ENCODE measurements at regions not wholly inside any gene's neighbourhood (a gene's known extent, or its start where the extent isn't known, plus 50 kb on each side); places are given as distances from the start of the nearest gene placed in this dataset.
A peak's percentile ranks its signal among the peaks of the same experiment; 100 is the strongest.

DNA sequence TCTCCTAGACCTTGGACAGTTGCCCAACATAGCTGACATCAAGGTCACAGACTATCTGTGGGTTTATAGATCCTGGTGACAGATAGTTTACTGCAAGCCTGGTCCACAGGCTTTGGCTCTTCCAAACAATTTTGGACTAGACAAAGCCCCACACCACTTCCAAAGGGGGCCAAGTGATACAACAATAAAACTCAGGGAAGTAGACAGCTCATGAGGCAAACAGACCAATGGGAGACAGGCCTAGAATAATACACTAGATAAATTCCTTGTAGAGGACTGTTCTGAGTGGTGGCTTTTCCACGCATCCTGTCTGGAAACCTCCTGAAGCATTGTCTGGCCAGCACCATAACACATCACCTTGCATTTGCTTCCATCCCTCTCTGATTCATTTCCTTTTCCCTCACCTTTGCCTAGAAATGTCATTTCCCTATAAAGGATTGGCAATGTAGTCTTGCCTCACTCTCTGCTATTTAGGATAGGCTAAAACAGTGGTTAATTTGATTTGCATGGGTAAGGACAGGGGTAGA, 284.2 kb downstream of the POU4F1 start:
- Histone ChIP-seq H3K79me2 (ENCODE audit: control insufficient read depth, insufficient read depth, low read length) (no peaks in the 10 kb centered on the region), H3K27me3 (ENCODE audit: control insufficient read depth, insufficient read depth, low read length) (no peaks in the 10 kb centered on the region), H3K4me1 (ENCODE audit: control insufficient read depth, extremely low read depth, insufficient read depth, low read length) (no peaks in the 10 kb centered on the region), H3K9me3 (ENCODE audit: control insufficient read depth, insufficient read depth, low read depth, low read length) (no peaks in the 10 kb centered on the region), H3K9ac (ENCODE audit: insufficient read depth, low read length) (no peak overlapping the region), H4K20me1 (ENCODE audit: control insufficient read depth, extremely low read depth, insufficient read depth, low read length) (no peaks in the 10 kb centered on the region), H3K36me3 (ENCODE audit: control insufficient read depth, insufficient read depth, low read length) (no peaks in the 10 kb centered on the region), H3K4me2 (ENCODE audit: extremely low read depth, insufficient read depth, low read length) (no peak overlapping the region), H3K27ac (ENCODE audit: insufficient read depth, low read length) (no peak overlapping the region), H3K4me3 (replicated peaks in 1 of 4; ENCODE audit: control extremely low read depth in 1 of 4, insufficient read depth in 1 of 4, low read depth in 3 of 4, low read length in 4 of 4) (no peak overlapping the region), H2AFZ (ENCODE audit: low read length) (no peak overlapping the region)
- no peak for DNase-seq (ENCODE audit: low read depth in 2 of 2)
- TF ChIP-seq, protein P1, sequence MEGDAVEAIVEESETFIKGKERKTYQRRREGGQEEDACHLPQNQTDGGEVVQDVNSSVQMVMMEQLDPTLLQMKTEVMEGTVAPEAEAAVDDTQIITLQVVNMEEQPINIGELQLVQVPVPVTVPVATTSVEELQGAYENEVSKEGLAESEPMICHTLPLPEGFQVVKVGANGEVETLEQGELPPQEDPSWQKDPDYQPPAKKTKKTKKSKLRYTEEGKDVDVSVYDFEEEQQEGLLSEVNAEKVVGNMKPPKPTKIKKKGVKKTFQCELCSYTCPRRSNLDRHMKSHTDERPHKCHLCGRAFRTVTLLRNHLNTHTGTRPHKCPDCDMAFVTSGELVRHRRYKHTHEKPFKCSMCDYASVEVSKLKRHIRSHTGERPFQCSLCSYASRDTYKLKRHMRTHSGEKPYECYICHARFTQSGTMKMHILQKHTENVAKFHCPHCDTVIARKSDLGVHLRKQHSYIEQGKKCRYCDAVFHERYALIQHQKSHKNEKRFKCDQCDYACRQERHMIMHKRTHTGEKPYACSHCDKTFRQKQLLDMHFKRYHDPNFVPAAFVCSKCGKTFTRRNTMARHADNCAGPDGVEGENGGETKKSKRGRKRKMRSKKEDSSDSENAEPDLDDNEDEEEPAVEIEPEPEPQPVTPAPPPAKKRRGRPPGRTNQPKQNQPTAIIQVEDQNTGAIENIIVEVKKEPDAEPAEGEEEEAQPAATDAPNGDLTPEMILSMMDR (conservative IDR thresholded peaks at IDR 0.05 in 1 of 2, IDR thresholded peaks at IDR 0.05 in 1 of 2; ENCODE audit: low read depth in 1 of 2, low read length in 2 of 2) = no peak
- TF ChIP-seq EZH2 (IDR thresholded peaks at IDR 0.05; ENCODE audit: low read length, missing control alignments) = no peak

DNA sequence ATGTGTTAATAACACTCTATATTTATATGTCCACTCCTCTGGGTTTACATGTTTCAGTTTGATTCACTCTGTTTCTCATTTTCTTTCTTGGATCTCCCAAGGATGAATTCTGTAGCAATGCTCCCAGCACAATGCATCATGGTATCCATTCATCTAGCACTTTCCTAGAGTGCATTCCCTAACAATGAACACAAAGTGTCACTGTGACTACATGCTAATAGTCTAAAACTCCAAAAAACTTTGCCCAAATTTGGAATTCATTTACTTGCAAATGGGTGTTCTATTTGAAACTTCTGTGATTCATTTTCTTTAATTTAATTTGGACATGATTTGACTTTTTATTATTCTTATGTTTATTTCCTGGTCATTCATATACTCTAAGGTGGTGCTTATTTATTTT, 286.3 kb downstream of the POU4F1 start:
- H3K36me3 ChIP-seq (ENCODE audit: control insufficient read depth, insufficient read depth, low read length) = no peaks in the 10 kb centered on the region
- no peaks in the 10 kb centered on the region for H3K79me2 ChIP-seq (ENCODE audit: control insufficient read depth, insufficient read depth, low read length)
- H3K4me2 ChIP-seq (ENCODE audit: extremely low read depth, insufficient read depth, low read length) = no peak overlapping the region
- TF ChIP-seq, protein P1 (conservative IDR thresholded peaks at IDR 0.05 in 1 of 2, IDR thresholded peaks at IDR 0.05 in 1 of 2; ENCODE audit: low read depth in 1 of 2, low read length in 2 of 2) = peak; percentile 16 to 31
- no peak for TF ChIP-seq EZH2 (IDR thresholded peaks at IDR 0.05; ENCODE audit: low read length, missing control alignments)
- H3K9ac ChIP-seq (ENCODE audit: insufficient read depth, low read length) = no peak overlapping the region
- H3K9me3 ChIP-seq (ENCODE audit: control insufficient read depth, insufficient read depth, low read depth, low read length) = no peaks in the 10 kb centered on the region
- no peak overlapping the region for H3K4me3 ChIP-seq (replicated peaks in 1 of 4; ENCODE audit: control extremely low read depth in 1 of 4, insufficient read depth in 1 of 4, low read depth in 3 of 4, low read length in 4 of 4)
- no peaks in the 10 kb centered on the region for H3K4me1 ChIP-seq (ENCODE audit: control insufficient read depth, extremely low read depth, insufficient read depth, low read length)
- peak in 1 of 2 donors; percentile 33 for DNase-seq (ENCODE audit: low read depth in 2 of 2)
- no peaks in the 10 kb centered on the region for H4K20me1 ChIP-seq (ENCODE audit: control insufficient read depth, extremely low read depth, insufficient read depth, low read length)
- H3K27me3 ChIP-seq (ENCODE audit: control insufficient read depth, insufficient read depth, low read length) = no peaks in the 10 kb centered on the region
- no peak overlapping the region for H2AFZ ChIP-seq (ENCODE audit: low read length)
- no peak overlapping the region for H3K27ac ChIP-seq (ENCODE audit: insufficient read depth, low read length)

DNA sequence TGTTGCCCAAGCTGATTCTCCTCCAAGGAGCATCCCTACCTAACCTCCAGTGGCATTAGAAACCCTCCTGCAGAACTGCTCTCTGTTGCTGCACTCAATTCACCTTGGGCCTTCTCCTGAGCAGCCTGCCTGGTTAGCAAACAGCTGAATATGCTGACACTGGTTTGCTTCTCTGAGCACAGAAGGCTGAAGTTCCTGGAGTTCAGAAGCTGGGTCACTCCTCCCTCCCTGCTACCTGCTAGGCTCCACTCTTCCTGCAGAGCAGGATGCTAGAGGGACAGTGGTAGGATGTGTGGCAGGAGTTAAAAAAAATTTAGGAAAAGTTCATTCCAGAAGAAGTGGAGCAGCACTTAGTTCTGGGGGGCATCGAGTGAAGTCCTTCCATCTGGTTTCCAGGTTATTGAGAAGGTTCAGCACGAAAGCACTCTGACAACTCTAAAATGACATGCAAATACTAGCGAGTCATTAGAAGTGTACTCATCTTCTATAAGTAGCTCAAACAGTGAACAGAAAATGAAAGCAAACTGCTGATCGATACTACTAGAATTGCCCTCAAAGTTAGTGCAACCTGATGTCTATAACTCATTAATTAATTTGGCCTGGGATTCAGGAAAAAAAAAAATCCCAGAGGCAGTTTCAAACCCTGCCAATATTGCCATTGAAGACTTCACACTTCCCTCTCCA, 293.7 kb downstream of the POU4F1 start:
- Histone ChIP-seq H4K20me1 (ENCODE audit: control insufficient read depth, extremely low read depth, insufficient read depth, low read length) (no peaks in the 10 kb centered on the region), H3K9ac (ENCODE audit: insufficient read depth, low read length) (no peak overlapping the region), H3K79me2 (ENCODE audit: control insufficient read depth, insufficient read depth, low read length) (no peaks in the 10 kb centered on the region), H3K4me2 (ENCODE audit: extremely low read depth, insufficient read depth, low read length) (no peak overlapping the region), H3K27me3 (ENCODE audit: control insufficient read depth, insufficient read depth, low read length) (no peaks in the 10 kb centered on the region), H2AFZ (ENCODE audit: low read length) (no peak overlapping the region), H3K4me3 (replicated peaks in 1 of 4; ENCODE audit: control extremely low read depth in 1 of 4, insufficient read depth in 1 of 4, low read depth in 3 of 4, low read length in 4 of 4) (no peak overlapping the region), H3K9me3 (ENCODE audit: control insufficient read depth, insufficient read depth, low read depth, low read length) (no peaks in the 10 kb centered on the region), H3K4me1 (ENCODE audit: control insufficient read depth, extremely low read depth, insufficient read depth, low read length) (no peaks in the 10 kb centered on the region), H3K36me3 (ENCODE audit: control insufficient read depth, insufficient read depth, low read length) (no peaks in the 10 kb centered on the region), H3K27ac (ENCODE audit: insufficient read depth, low read length) (no peak overlapping the region)
- no peak for TF ChIP-seq EZH2 (IDR thresholded peaks at IDR 0.05; ENCODE audit: low read length, missing control alignments)
- TF ChIP-seq, protein P1 (conservative IDR thresholded peaks at IDR 0.05 in 1 of 2, IDR thresholded peaks at IDR 0.05 in 1 of 2; ENCODE audit: low read depth in 1 of 2, low read length in 2 of 2) = no peak
- no peak for DNase-seq (ENCODE audit: low read depth in 2 of 2)

Data from fibroblast of lung (primary cell).